Ascending aorta (tissue), 2 donors: ENCODE measurements at regions not wholly inside any gene's neighbourhood (a gene's known extent, or its start where the extent isn't known, plus 50 kb on each side); places are given as distances from the start of the nearest gene placed in this dataset.

Experiments
- DNase-seq, 2 donors: peaks; one replicate each; pipeline ENCODE4 v3.0.0-alpha.2; 2019; ENCODE audit warnings: low spot score in 2 of 2
- H3K27ac ChIP-seq, 2 donors: fragments of 200-600 bp; sonication (generic); one replicate each; pipeline ENCODE4 v1.5.1; 2016 to 2017; ENCODE audit warnings: mild to moderate bottlenecking in 1 of 2
- H3K27me3 ChIP-seq: fragments of 200-600 bp; sonication (generic); one replicate; pipeline ENCODE4 v1.5.1; 2017
- H3K36me3 ChIP-seq, 2 donors: fragments of 200-600 bp; sonication (generic); one replicate each; pipeline ENCODE4 v1.5.1; 2016
- H3K4me1 ChIP-seq, 2 donors: fragments of 200-600 bp; sonication (generic); one replicate each; pipeline ENCODE4 v1.5.1; 2016 to 2017; ENCODE audit warnings: mild to moderate bottlenecking in 1 of 2
- H3K4me3 ChIP-seq, 2 donors: fragments of 200-600 bp; sonication (generic); one replicate each; pipeline ENCODE4 v1.5.1; 2016 to 2017; ENCODE audit warnings: mild to moderate bottlenecking in 1 of 2
- H3K9me3 ChIP-seq, 2 donors: fragments of 200-600 bp; sonication (generic); one replicate each; pipeline ENCODE4 v1.5.1; 2016
- intact Hi-C: fragments of 100-400 bp; cut with DNase I; formaldehyde crosslinking; loops from one replicate; pipeline ENCODE4 v1.15.1; 2023
- TF ChIP-seq, protein P1 (sequence below), 3 experiments: fragments of 200-600 bp in 2 of 3; fragments of 450-650 bp in 1 of 3; sonication (generic) in 2 of 3; IDR thresholded peaks; one replicate each; pipeline ENCODE4 v1.5.1; 2016 to 2019; ENCODE audit warnings: antibody characterized with exemption in 3 of 3, mild to moderate bottlenecking in 1 of 3, moderate library complexity in 1 of 3

DNA sequence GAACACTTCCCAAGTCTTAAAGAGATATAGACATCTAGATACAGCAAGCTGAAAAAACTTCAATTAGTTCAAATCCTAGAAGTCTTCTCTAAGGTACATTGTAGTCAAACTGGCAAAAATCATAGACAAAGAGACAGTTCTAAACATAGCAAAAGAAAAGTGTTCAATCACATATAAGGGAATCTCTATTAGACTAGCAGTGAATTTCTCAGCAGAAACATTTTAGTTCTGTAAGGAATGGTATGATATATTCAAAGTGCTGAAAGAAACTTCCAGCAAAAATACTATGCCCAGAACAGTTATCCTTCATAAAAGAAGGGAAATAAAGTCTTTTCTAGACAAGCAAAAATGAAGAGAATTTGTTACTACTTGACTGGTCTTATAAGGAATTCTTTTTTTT, 186.3 kb upstream of the SYNCRIP start:
- intact Hi-C loops, result no loop called here
- peaks cover 7 to 15% of the 10 kb centered on the region in 2 donors for H3K9me3 ChIP-seq
- no peak for DNase-seq
- no peaks in the 10 kb centered on the region for H3K27me3 ChIP-seq
- H3K36me3 ChIP-seq, result no peaks in the 10 kb centered on the region
- no peaks in the 10 kb centered on the region for H3K4me1 ChIP-seq
- H3K27ac ChIP-seq, result no peak overlapping the region
- H3K4me3 ChIP-seq, result no peak overlapping the region
- TF ChIP-seq, protein P1, sequence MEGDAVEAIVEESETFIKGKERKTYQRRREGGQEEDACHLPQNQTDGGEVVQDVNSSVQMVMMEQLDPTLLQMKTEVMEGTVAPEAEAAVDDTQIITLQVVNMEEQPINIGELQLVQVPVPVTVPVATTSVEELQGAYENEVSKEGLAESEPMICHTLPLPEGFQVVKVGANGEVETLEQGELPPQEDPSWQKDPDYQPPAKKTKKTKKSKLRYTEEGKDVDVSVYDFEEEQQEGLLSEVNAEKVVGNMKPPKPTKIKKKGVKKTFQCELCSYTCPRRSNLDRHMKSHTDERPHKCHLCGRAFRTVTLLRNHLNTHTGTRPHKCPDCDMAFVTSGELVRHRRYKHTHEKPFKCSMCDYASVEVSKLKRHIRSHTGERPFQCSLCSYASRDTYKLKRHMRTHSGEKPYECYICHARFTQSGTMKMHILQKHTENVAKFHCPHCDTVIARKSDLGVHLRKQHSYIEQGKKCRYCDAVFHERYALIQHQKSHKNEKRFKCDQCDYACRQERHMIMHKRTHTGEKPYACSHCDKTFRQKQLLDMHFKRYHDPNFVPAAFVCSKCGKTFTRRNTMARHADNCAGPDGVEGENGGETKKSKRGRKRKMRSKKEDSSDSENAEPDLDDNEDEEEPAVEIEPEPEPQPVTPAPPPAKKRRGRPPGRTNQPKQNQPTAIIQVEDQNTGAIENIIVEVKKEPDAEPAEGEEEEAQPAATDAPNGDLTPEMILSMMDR (IDR thresholded peaks at IDR 0.05), result no peak

DNA sequence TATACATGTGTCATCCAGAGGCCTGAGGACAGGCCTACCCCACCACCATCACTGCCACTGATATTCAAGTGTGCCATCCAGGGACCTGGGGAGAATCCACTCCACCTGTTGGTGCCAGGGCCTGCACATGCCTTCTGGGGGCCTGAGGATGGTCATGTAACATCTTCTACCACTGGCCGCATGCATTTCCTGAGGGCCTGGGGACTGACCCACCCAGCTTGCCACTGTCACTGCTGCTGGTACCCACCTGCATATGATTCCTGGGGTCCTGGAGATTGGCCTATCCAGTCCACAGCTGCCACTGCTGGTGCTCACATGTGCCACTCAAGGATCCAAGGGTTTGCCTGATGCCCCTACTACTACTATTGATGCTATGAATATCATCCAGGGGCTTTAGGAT, 184.3 kb upstream of the SYNCRIP start:
- H3K9me3 ChIP-seq, result peaks cover 7 to 26% of the 10 kb centered on the region in 2 donors
- H3K27ac ChIP-seq, result no peak overlapping the region
- intact Hi-C loops, result no loop called here
- no peaks in the 10 kb centered on the region for H3K27me3 ChIP-seq
- H3K36me3 ChIP-seq, result no peaks in the 10 kb centered on the region
- DNase-seq, result no peak
- TF ChIP-seq, protein P1 (IDR thresholded peaks at IDR 0.05), result no peak
- no peaks in the 10 kb centered on the region for H3K4me1 ChIP-seq
- H3K4me3 ChIP-seq, result no peak overlapping the region

DNA sequence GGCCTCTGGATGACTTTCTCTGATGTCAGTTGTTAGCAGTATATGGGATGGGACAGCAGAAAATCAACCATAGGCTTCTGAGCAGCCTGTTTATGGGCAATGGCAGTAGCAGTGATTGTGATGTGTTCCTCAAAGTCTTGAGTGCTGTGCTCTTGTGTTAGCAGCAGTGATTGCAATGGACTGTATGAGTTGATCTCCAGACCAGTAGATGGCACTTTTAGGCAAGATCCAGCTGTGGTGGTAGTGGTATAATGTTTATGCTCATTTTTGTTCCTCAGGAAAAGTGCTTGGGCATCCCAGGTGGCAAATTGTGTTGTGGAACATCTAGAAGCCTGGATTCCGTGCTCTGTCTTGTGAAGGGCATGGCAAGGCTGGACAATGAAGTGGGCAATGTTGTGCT, 181.6 kb upstream of the SYNCRIP start:
- no peaks in the 10 kb centered on the region for H3K36me3 ChIP-seq
- H3K4me3 ChIP-seq, result no peak overlapping the region
- no peaks in the 10 kb centered on the region for H3K27me3 ChIP-seq
- DNase-seq, result no peak
- no peaks in the 10 kb centered on the region for H3K4me1 ChIP-seq
- TF ChIP-seq, protein P1 (IDR thresholded peaks at IDR 0.05), result no peak
- no peak overlapping the region for H3K27ac ChIP-seq
- peaks cover 7 to 36% of the 10 kb centered on the region in 2 donors for H3K9me3 ChIP-seq
- intact Hi-C loops, result no loop called here

DNA sequence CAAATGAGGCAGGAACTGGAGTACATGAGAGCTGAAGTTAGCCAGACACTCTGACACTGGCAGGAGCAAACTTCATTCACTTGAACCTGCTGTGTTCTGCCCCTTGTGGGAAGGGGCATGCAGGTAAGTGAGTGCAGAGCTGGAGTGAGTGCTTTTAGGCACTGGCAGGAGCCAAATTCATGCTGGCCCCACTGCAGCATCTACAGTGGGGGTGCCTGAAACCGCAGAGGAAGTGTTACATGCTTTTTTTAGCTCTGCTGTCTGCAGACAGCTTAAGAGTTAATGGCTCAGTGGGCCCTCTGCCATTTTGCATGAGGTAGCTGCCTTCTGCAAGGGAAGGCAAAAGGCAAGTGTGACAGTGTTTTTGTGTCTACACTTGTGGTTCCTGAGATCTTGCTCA, 167.9 kb upstream of the SYNCRIP start:
- intact Hi-C loops, result no loop called here
- TF ChIP-seq, protein P1 (IDR thresholded peaks at IDR 0.05), result no peak
- no peak for DNase-seq
- H3K4me3 ChIP-seq, result no peak overlapping the region
- H3K4me1 ChIP-seq, result no peaks in the 10 kb centered on the region
- H3K36me3 ChIP-seq, result no peaks in the 10 kb centered on the region
- H3K27ac ChIP-seq, result no peak overlapping the region
- peaks cover 0 to 3% of the 10 kb centered on the region in 2 donors for H3K9me3 ChIP-seq
- no peaks in the 10 kb centered on the region for H3K27me3 ChIP-seq

DNA sequence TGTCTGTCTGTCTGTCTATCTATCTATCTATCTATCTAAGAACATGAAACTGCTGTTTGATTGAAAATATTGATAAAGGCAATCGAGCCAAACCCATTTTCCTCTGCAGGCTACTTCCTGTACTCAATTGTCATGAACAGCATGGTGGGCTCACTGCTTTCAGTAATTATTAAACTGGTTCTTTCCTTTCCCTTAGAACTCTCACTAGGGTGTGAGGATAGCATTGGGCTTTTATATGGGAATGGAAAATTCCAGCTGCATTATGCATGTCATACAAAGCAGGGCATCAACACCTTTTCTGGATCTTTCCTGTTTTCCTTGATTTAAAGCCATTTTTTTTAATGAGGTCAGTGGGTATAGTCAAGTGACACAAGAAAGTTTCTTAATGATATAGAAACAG, 161.0 kb upstream of the SYNCRIP start:
- Histone ChIP-seq H3K27ac (no peak overlapping the region), H3K4me3 (no peak overlapping the region), H3K36me3 (no peaks in the 10 kb centered on the region), H3K27me3 (no peaks in the 10 kb centered on the region), H3K9me3 (peaks cover 0 to 3% of the 10 kb centered on the region in 2 donors), H3K4me1 (no peaks in the 10 kb centered on the region)
- intact Hi-C loops, result no loop called here
- DNase-seq, result no peak
- TF ChIP-seq, protein P1 (IDR thresholded peaks at IDR 0.05), result no peak

DNA sequence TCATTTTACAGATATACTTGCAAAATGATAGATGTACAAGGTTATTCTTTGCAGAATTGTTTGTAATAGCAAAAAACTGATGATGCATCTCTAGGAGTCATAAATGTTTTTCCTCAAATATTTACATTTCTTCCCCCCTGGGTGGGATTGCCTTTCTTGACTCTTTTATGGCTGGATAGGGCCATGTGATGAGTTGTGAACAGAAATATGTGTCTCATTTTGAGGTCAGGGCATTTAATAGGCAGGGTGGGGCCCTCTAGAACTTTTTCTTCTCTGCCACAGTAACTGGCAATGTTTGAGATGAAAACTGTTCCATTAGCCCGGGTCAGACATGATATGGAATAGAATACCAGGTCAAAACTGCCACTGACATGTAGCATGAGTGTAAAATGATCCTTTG, 159.5 kb upstream of the SYNCRIP start:
- Histone ChIP-seq H3K4me1 (no peaks in the 10 kb centered on the region), H3K36me3 (no peaks in the 10 kb centered on the region), H3K9me3 (no peaks in the 10 kb centered on the region), H3K4me3 (no peak overlapping the region), H3K27ac (no peak overlapping the region), H3K27me3 (no peaks in the 10 kb centered on the region)
- intact Hi-C loops, result no loop called here
- no peak for DNase-seq
- TF ChIP-seq, protein P1 (IDR thresholded peaks at IDR 0.05), result no peak
